CD14-positive monocyte (primary cell): ENCODE measurements at regions not wholly inside any gene's neighbourhood (a gene's known extent, or its start where the extent isn't known, plus 50 kb on each side); places are given as distances from the start of the nearest gene placed in this dataset.

Experiments
- DNase-seq, 3 donors: peaks; one replicate each; pipeline ENCODE4 v3.0.0-alpha.2; 2011 to 2022
- H2AFZ ChIP-seq: 2 replicates; pipeline ENCODE4 v1.6.0; 2012; ENCODE audit warnings: mild to moderate bottlenecking, low read depth, low read length, inconsistent platforms; ENCODE audit not compliant: insufficient read depth, poor library complexity, severe bottlenecking
- H3K27ac ChIP-seq, 2 donors: 1 replicate in 1 of 2; 2 replicates in 1 of 2; pipeline ENCODE4 v1.5.1; 2012 to 2013; ENCODE audit warnings: low read length in 2 of 2, control low read depth in 1 of 2, inconsistent platforms in 1 of 2, low read depth in 1 of 2, mild to moderate bottlenecking in 1 of 2
- H3K27me3 ChIP-seq, 2 donors: one replicate each; pipeline versions ENCODE4 v1.6.0 to v1.6.1; 2011 to 2013; ENCODE audit warnings: low read length in 2 of 2; ENCODE audit not compliant: control insufficient read depth in 2 of 2, insufficient read depth in 2 of 2
- H3K36me3 ChIP-seq, 2 donors: replicated peaks in 1 of 2; 1 replicate in 1 of 2; 2 replicates in 1 of 2; pipeline versions ENCODE4 v1.5.1 to v1.6.1; 2012 to 2013; ENCODE audit warnings: low read length in 2 of 2, control low read depth in 1 of 2, inconsistent platforms in 1 of 2, mild to moderate bottlenecking in 1 of 2; ENCODE audit not compliant: insufficient read depth in 2 of 2, control insufficient read depth in 1 of 2
- H3K4me1 ChIP-seq, 2 donors: 1 replicate in 1 of 2; 2 replicates in 1 of 2; pipeline versions ENCODE4 v1.5.1 to v1.6.1; 2012 to 2013; ENCODE audit warnings: low read length in 2 of 2, control low read depth in 1 of 2, inconsistent platforms in 1 of 2, mild to moderate bottlenecking in 1 of 2, moderate library complexity in 1 of 2; ENCODE audit not compliant: insufficient read depth in 2 of 2, control insufficient read depth in 1 of 2
- H3K4me2 ChIP-seq: replicated peaks from 2 replicates; pipeline ENCODE3; 2012; ENCODE audit warnings: low read length, moderate library complexity, mild to moderate bottlenecking; ENCODE audit not compliant: poor library complexity, severe bottlenecking; ENCODE audit errors: extremely low read depth
- H3K4me3 ChIP-seq, 3 experiments: fragments of 200-600 bp in 1 of 3; sonication (generic) in 1 of 3; replicated peaks in 1 of 3; 1 replicate in 2 of 3; 2 replicates in 1 of 3; pipeline ENCODE4 v1.5.1; 2011 to 2013; ENCODE audit warnings: low read length in 3 of 3, mild to moderate bottlenecking in 3 of 3, control low read depth in 2 of 3, low read depth in 2 of 3, inconsistent platforms in 1 of 3, moderate library complexity in 1 of 3
- H3K79me2 ChIP-seq: 2 replicates; pipeline ENCODE4 v1.6.0; 2012; ENCODE audit warnings: mild to moderate bottlenecking, control low read depth, inconsistent platforms, low read length, moderate library complexity; ENCODE audit not compliant: insufficient read depth
- H3K9ac ChIP-seq: 2 replicates; pipeline ENCODE4 v1.6.0; 2017; ENCODE audit warnings: low read length, mild to moderate bottlenecking; ENCODE audit not compliant: insufficient read depth, poor library complexity, severe bottlenecking
- H3K9me3 ChIP-seq, 2 donors: replicated peaks in 1 of 2; 1 replicate in 1 of 2; 2 replicates in 1 of 2; pipeline versions ENCODE4 v1.5.1 to v1.6.1; 2012 to 2013; ENCODE audit warnings: low read length in 2 of 2, control low read depth in 1 of 2; ENCODE audit not compliant: control insufficient read depth in 1 of 2, insufficient read depth in 1 of 2
- H4K20me1 ChIP-seq: 2 replicates; pipeline ENCODE4 v1.6.0; 2012; ENCODE audit warnings: mild to moderate bottlenecking, low read length, control low read depth, moderate library complexity; ENCODE audit not compliant: insufficient read depth
- H3K27ac Mint-ChIP-seq, 7 donors: one replicate each; pipeline ENCODE4 v1.8.0; 2020; ENCODE audit warnings: mild to moderate bottlenecking in 7 of 7, mixed read lengths in 7 of 7, moderate library complexity in 6 of 7, inconsistent platforms in 2 of 7
- H3K27me3 Mint-ChIP-seq, 3 donors: one replicate each; pipeline ENCODE4 v1.8.0; 2021 to 2022; ENCODE audit warnings: low read depth in 3 of 3, mild to moderate bottlenecking in 3 of 3, mixed read lengths in 3 of 3, moderate library complexity in 3 of 3, inconsistent platforms in 1 of 3
- H3K36me3 Mint-ChIP-seq, 2 donors: one replicate each; pipeline ENCODE4 v1.8.0; 2020; ENCODE audit warnings: mixed read lengths in 2 of 2, inconsistent platforms in 1 of 2, mild to moderate bottlenecking in 1 of 2
- H3K4me1 Mint-ChIP-seq: one replicate; pipeline ENCODE4 v1.8.0; 2020; ENCODE audit warnings: mild to moderate bottlenecking, mixed read lengths
- H3K4me3 Mint-ChIP-seq, 2 donors: one replicate each; pipeline ENCODE4 v1.8.0; 2020; ENCODE audit warnings: mild to moderate bottlenecking in 2 of 2, mixed read lengths in 2 of 2, moderate library complexity in 1 of 2
- H3K9me3 Mint-ChIP-seq, 7 donors: one replicate each; pipeline ENCODE4 v1.8.0; 2020 to 2022; ENCODE audit warnings: mixed read lengths in 7 of 7, mild to moderate bottlenecking in 6 of 7, moderate library complexity in 6 of 7, inconsistent platforms in 2 of 7
- WGBS: methylation state at CpG from one replicate; pipeline ENCODE4 v1.1.5; 2013; ENCODE audit warnings: missing lambda C conversion rate; ENCODE audit not compliant: insufficient coverage; 5-methylcytosine and 5-hydroxymethylcytosine counted together
- intact Hi-C, 2 donors: fragments of 100-400 bp; cut with micrococcal nuclease; formaldehyde crosslinking; loops; one replicate each; pipeline versions ENCODE4 v1.15.0 to v1.15.1; 2023
- TF ChIP-seq, protein P1 (sequence below): fragments of 200-600 bp; IDR thresholded peaks from one replicate; pipeline ENCODE4 v1.8.0; 2022; ENCODE audit warnings: antibody characterized with exemption, mild to moderate bottlenecking

DNA sequence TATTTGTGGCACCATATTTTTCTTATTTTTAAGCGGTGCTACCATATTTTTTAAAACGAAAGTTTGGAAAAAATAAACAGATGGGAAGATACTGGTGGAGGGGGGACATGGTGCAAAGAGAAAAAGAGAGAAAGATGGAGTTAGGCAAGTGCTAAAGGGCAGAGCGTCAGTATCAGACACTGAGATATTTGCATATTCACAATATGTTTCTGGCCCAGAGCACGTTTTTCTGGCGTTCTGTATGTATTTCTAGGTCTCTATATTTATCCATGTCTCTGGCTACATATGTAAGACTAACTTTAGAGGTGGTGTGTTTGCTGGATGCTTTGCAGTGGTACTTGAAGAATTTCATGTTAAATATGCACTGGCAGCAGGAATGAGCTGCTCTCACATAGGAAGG, 414.0 kb downstream of the TLE4 start:
- H3K27me3 Mint-ChIP-seq: no peaks in the 10 kb centered on the region
- no peaks in the 10 kb centered on the region for H4K20me1 ChIP-seq
- H2AFZ ChIP-seq: no peak overlapping the region
- no peaks in the 10 kb centered on the region for H3K27me3 ChIP-seq
- DNase-seq: no peak
- H3K9me3 ChIP-seq: peaks cover 0 to 4% of the 10 kb centered on the region in 2 donors
- no peaks in the 10 kb centered on the region for H3K36me3 Mint-ChIP-seq
- peaks cover 0 to 9% (median 3%) of the 10 kb centered on the region in 7 donors for H3K9me3 Mint-ChIP-seq
- intact Hi-C loops: no loop called here
- 96% methylated on average over 3 of the region's 5 CpGs for WGBS
- H3K27ac ChIP-seq: no peak overlapping the region
- H3K4me3 ChIP-seq: no peak overlapping the region
- H3K4me2 ChIP-seq: no peak overlapping the region
- no peak overlapping the region for H3K9ac ChIP-seq
- H3K4me1 ChIP-seq: no peaks in the 10 kb centered on the region
- TF ChIP-seq, protein P1, sequence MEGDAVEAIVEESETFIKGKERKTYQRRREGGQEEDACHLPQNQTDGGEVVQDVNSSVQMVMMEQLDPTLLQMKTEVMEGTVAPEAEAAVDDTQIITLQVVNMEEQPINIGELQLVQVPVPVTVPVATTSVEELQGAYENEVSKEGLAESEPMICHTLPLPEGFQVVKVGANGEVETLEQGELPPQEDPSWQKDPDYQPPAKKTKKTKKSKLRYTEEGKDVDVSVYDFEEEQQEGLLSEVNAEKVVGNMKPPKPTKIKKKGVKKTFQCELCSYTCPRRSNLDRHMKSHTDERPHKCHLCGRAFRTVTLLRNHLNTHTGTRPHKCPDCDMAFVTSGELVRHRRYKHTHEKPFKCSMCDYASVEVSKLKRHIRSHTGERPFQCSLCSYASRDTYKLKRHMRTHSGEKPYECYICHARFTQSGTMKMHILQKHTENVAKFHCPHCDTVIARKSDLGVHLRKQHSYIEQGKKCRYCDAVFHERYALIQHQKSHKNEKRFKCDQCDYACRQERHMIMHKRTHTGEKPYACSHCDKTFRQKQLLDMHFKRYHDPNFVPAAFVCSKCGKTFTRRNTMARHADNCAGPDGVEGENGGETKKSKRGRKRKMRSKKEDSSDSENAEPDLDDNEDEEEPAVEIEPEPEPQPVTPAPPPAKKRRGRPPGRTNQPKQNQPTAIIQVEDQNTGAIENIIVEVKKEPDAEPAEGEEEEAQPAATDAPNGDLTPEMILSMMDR: no peak
- no peak overlapping the region for H3K4me3 Mint-ChIP-seq
- H3K27ac Mint-ChIP-seq: no peak overlapping the region
- H3K79me2 ChIP-seq: no peaks in the 10 kb centered on the region
- no peaks in the 10 kb centered on the region for H3K4me1 Mint-ChIP-seq
- H3K36me3 ChIP-seq: no peaks in the 10 kb centered on the region

GRCh38 chr9:79985264-79985663, 413.5 kb downstream of the TLE4 start:
- no peak overlapping the region for H3K4me3 ChIP-seq
- H3K79me2 ChIP-seq: no peaks in the 10 kb centered on the region
- H3K9me3 ChIP-seq: peaks cover 0 to 4% of the 10 kb centered on the region in 2 donors
- TF ChIP-seq, protein P1: no peak
- H4K20me1 ChIP-seq: no peaks in the 10 kb centered on the region
- 82% methylated on average over 3 of the region's 7 CpGs for WGBS
- no peaks in the 10 kb centered on the region for H3K36me3 ChIP-seq
- H3K9ac ChIP-seq: no peak overlapping the region
- H3K4me3 Mint-ChIP-seq: no peak overlapping the region
- no peaks in the 10 kb centered on the region for H3K27me3 ChIP-seq
- no peak overlapping the region for H3K27ac Mint-ChIP-seq
- no peak overlapping the region for H3K27ac ChIP-seq
- no peak overlapping the region for H3K4me2 ChIP-seq
- intact Hi-C loops: no loop called here
- no peaks in the 10 kb centered on the region for H3K4me1 Mint-ChIP-seq
- no peaks in the 10 kb centered on the region for H3K27me3 Mint-ChIP-seq
- peaks cover 0 to 9% (median 3%) of the 10 kb centered on the region in 7 donors for H3K9me3 Mint-ChIP-seq
- no peak overlapping the region for H2AFZ ChIP-seq
- no peaks in the 10 kb centered on the region for H3K4me1 ChIP-seq
- no peak for DNase-seq
- H3K36me3 Mint-ChIP-seq: no peaks in the 10 kb centered on the region
